BJ (cell line): ENCODE measurements at regions not wholly inside any gene's neighbourhood (a gene's known extent, or its start where the extent isn't known, plus 50 kb on each side); places are given as distances from the start of the nearest gene placed in this dataset.

Experiments
- CTCF ChIA-PET: fragments of 350-600 bp; formaldehyde crosslinking; extraction: SDS; loops from one replicate; lab custom pipeline; 2021; ENCODE audit warnings: antibody characterized with exemption, inconsistent platforms; lab: Yijun Ruan, JAX
- POLR2A ChIA-PET: fragments of 300-600 bp; sonication (Branson Sonifier 250); formaldehyde crosslinking; extraction: SDS; loops from one replicate; lab custom pipeline; 2021; ENCODE audit warnings: antibody characterized with exemption; lab: Charles Lee
- DNase-seq: peaks from one replicate; pipeline ENCODE4 v3.0.0-alpha.2; 2011; ENCODE audit warnings: low read depth
- H3K27me3 ChIP-seq: 2 replicates; pipeline ENCODE4 v1.6.0; 2011; ENCODE audit warnings: low read length; ENCODE audit not compliant: control insufficient read depth, insufficient read depth
- H3K36me3 ChIP-seq: 2 replicates; pipeline ENCODE4 v1.5.1; 2011; ENCODE audit warnings: low read length; ENCODE audit not compliant: control insufficient read depth, insufficient read depth
- H3K4me3 ChIP-seq: 2 replicates; pipeline ENCODE4 v1.5.1; 2011; ENCODE audit warnings: low read depth, mild to moderate bottlenecking, control low read depth, low read length
- CTCF ChIP-seq: IDR thresholded peaks from 2 replicates; pipeline ENCODE4 v1.5.1; 2011; ENCODE audit warnings: low read depth, mild to moderate bottlenecking, control low read depth, inconsistent platforms, low read length, moderate library complexity; ENCODE audit not compliant: insufficient read depth

- DNase-seq, result no peak
- ChIA-PET CTCF (no interaction called here), POLR2A (no interaction called here)
Measured at GRCh38 chr17:69947027-69947759, 127.8 kb upstream of the KCNJ16 start.

GRCh38 chr17:69948406-69948805 lies 126.6 kb upstream of the KCNJ16 start:
- DNase-seq, result no peak
- no peak for TF ChIP-seq CTCF
- Histone ChIP-seq H3K36me3 (no peaks in the 10 kb centered on the region), H3K27me3 (no peaks in the 10 kb centered on the region), H3K4me3 (no peak overlapping the region)
- CTCF ChIA-PET, result no interaction called here
- POLR2A ChIA-PET, result no interaction called here

More at GRCh38 chr17:69947027-69947759, 127.8 kb upstream of the KCNJ16 start:
- Histone ChIP-seq H3K36me3 (no peaks in the 10 kb centered on the region), H3K4me3 (no peak overlapping the region), H3K27me3 (no peaks in the 10 kb centered on the region)
- no peak for TF ChIP-seq CTCF

GRCh38 chr17:69949496-69949895 lies 125.5 kb upstream of the KCNJ16 start:
- Histone ChIP-seq H3K36me3 (no peaks in the 10 kb centered on the region), H3K4me3 (no peak overlapping the region), H3K27me3 (no peaks in the 10 kb centered on the region)
- CTCF ChIA-PET, result no interaction called here
- POLR2A ChIA-PET, result no interaction called here
- no peak for TF ChIP-seq CTCF
- DNase-seq, result no peak

DNA sequence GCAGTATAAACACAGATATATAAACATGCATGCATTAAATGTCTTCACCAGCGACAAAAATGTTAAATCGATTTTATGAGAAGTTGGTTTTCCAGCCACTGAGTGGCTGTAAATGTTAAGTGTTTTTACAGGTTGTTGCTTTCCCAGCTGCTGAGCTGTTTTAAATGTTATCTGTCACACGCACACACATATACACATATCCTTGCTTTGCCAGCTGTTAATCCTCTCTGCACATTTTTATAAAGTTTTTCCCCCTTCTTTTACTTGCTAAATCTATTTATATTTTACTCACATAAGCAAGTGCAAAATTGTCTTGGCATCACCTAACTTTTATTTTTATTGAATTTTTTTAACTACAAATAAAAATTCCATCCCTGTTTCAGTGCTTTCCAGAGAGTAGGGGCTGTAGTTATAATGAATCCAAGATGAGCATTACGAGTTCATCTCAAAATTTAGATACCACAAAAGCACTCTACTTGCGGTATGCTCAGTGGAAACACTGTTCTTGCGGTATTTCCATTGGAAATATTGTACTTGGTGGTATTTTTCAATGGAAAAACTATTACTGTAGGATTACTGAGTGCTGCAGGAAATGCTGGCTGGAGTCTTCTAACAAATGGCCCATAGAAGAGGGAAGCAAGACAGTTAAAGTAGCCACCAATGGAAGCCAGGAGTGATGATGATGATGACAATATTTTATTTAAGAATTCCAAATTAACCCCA lies 124.9 kb upstream of the KCNJ16 start:
- H3K27me3 ChIP-seq, result no peaks in the 10 kb centered on the region
- peak; percentile 64 for DNase-seq
- CTCF ChIA-PET, result no interaction called here
- TF ChIP-seq CTCF, result no peak
- H3K4me3 ChIP-seq, result no peak overlapping the region
- H3K36me3 ChIP-seq, result no peaks in the 10 kb centered on the region
- POLR2A ChIA-PET, result no interaction called here

GRCh38 chr17:69950701-69951418 lies 124.2 kb upstream of the KCNJ16 start:
- no peak for DNase-seq
- no peak overlapping the region for H3K4me3 ChIP-seq
- no peaks in the 10 kb centered on the region for H3K27me3 ChIP-seq
- ChIA-PET CTCF (no interaction called here), POLR2A (no interaction called here)
- no peak for TF ChIP-seq CTCF
- H3K36me3 ChIP-seq, result no peaks in the 10 kb centered on the region
